Posterior cingulate gyrus (tissue), 11 donors: ENCODE measurements at regions not wholly inside any gene's neighbourhood (a gene's known extent, or its start where the extent isn't known, plus 50 kb on each side); places are given as distances from the start of the nearest gene placed in this dataset.
"Not testable (repeated sequence)": the region's sequence is repeated elsewhere in the genome, so short reads cannot be mapped to it uniquely, and the experiment has no call there.

Experiments used
- DNase-seq, 10 donors: peaks; one replicate each; pipeline versions ENCODE4 v3.0.0 to v3.0.0-alpha.2; 2020 to 2021; ENCODE audit warnings: mixed read lengths in 3 of 10
- intact Hi-C: fragments of 100-400 bp; cut with DNase I; formaldehyde crosslinking; loops from one replicate; pipeline ENCODE4 v1.15.1; 2023

DNA sequence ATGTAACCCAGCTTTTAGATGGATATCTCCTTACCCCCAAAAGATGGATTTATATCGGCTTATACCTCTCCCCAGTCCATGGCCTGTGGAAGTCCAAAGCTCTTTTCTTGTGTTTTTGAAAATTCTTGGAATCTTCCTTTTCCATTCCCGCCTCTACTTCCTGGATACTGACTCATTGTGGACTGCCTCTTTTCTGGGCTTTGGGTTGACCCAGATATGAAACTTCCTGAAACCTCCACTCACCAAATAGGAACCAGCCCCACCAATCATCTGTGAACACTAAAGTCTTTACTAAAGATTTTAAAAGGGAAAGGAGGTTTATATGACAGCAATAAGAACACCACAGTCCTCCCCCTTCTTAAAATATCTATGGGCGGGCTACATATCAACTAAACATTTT lies 163.4 kb upstream of the SYN3 start:
- intact Hi-C loops = no loop called here
- DNase-seq = no peak

DNA sequence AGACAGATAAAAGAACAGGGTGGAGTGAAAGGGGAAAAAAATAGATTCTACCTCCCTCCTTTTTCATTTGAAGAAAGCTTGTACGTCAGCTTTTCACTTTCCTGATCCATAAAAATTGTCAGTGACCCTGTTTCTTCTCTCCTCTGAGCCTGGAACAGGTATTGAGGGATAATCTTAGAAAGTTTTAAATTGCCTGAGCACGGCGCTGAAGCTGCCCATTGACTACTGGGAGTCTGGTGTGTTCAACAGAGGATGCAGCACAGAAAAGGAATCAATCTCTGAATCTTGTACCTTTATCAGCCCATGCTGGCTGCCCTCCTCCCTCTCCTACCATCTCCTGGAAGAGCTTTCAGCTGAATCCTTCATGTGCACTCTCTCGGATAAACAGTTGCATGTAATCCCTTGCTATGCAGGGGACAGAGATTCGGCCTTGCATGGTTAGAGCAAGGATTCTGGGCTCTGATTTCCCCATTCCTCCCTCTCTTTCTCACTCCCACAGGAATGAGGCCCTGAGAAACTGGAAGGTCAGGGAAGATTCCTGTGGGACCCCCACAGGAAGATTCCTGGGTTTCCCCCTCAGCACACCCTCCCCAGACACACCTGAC lies 162.4 kb upstream of the SYN3 start:
- no peak for DNase-seq

DNA sequence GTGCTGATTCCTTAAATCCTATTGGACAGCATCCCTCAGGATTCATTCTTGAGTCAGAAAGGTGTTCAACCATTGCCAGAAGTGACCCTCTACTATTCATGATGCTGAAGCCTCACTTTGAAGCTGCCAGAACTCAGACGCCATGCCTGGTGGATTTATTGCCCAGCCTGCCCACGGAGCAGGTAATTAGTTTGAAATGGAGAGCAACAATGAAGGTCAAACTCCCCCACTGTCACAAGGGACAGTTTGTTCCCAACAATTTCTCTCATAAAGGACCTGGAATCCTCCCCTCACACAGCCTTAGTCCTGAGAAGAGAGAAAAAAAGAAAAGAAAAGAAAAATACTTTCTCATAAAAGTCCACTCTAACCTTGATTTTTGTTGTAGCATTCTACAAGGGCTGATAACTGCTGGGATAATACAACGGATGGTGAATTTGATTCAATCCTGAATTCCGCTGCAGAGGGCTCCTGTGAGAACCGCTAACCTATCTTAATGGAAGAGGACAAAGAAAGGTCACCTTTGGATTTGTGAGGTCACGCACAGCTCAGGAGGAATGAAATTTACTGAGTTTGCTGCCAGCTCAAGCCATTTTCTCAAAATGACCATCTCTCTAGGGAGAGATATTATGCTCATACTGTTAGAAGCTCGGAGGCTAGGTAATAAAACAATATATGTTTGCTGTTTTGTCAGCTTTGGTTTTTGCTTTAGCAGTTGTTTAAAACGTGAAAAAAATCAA lies 161.6 kb upstream of the SYN3 start:
- intact Hi-C loops = no loop called here
- no peak for DNase-seq

More for the DNA sequence above, 162.4 kb upstream of the SYN3 start:
- intact Hi-C loops = no loop called here

DNA sequence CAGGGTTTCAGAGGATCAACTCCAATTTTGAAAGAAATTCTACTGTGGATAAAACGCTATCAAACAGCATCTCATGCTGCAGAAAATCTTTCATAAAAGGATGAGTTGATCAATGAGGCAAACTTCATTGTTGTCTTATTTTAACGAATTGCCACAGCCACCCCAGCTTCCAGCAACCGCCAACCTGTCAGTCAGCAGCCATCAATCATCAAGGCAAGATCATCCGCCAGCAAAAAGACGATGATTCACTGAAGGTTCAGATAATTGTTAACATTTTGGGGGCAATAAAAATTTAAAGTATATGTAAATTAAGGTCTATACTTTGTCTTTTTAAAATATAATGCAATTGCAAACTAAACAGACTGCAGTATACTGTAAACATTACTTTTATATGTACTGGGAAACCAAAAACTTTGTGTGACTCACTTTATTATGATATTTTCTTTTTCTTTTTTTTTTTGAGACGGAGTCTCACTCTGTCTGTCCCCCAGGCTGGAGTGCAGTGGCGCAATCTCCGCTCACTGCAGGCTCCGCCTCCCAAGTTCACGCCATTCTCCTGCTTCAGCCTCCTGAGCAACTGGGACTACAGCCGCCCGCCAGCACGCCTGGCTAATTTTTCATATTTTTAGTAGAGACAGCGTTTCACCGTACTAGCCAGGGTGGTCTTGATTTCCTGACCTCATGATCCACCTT lies 155.3 kb upstream of the SYN3 start:
- intact Hi-C loops = no loop called here
- no peak for DNase-seq

DNA sequence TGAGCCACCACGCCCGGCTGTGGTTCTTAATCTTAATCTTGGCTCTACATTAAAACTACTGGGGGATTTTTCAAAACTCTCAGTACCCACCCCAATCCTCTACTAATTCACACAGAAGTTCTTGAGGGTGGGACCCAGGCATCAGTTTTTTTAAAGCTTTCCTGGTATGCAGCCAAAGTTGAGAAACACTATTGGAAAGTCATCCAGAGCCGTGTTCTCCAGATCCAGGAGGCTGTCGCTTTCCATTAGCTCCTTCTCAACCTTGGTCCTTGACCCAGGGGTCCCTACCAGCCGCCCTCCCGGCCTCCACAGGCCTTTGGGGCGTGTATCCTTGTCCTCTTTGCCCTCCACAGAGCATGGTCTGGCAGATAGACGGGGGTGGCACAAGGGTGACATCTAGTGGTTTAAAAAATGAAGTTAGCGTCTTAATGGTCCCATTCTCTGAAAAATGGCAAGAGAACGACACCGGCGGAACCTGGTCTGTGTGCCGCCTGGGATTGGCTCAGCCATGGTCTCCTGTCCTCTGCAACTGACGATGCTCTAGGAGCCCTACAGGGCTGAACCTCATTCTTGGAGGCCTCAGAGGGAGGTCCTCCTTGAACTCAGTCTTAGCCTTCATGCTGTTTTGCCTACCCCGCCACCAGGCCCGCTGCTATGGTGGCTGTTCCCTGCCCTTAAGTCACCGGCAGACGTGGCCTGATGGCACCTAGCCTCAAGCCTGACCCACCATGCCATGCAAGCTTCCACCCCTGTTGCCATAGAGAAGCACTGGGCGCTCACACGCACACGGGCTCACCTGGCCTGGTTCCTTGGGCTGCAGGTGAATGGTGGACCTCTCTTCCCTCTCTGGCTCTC lies 152.0 kb upstream of the SYN3 start:
- DNase-seq = peak in 3 of 10 donors; percentile 11 to 25 (median 14)
- intact Hi-C loops = no loop called here

DNA sequence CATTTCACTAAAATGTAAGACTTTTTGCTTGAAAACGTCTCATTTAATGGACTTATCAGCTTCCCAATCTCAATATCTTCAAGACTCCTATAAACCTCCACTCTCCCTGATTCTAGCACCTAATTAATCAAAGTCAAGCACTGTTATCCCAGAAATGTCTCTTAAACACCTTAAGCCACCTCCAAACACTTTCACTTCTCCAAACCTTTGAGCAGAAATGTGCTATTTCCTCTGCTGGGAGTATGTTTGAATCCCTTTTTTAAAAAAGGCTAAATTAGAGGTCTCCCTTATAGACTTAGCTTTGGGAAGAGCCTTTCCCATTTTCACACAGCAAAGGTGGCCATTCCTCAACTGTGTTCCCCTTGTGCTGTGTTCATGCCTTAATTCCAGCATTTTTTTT lies 146.2 kb upstream of the SYN3 start:
- DNase-seq = no peak
- intact Hi-C loops = loop anchor here (5.0 kb wide), 1 partner anchor 187 kb away; no protein-coding TSS in a partner anchor

DNA sequence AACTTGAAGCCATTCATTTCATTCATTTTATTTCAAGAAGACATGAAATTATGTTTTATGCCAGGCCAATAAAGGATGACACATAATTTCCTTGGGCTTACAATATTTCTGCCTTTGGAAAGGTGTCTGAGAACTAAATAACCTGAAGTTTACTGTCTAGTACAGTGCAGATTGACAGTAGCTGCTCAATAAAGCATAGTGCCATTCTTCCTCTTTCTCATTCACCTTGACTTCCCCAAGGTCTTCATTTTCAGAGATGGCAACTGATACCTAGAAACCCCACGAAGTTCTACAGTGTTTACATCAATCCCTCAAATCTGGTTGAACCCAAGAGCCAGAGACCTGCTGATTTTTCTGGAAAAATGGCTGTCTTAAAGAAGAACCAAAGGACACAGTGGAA lies 144.3 kb upstream of the SYN3 start:
- no peak for DNase-seq
- intact Hi-C loops = loop anchor here (5.0 kb wide), 1 partner anchor 185 kb away; no protein-coding TSS in a partner anchor

DNA sequence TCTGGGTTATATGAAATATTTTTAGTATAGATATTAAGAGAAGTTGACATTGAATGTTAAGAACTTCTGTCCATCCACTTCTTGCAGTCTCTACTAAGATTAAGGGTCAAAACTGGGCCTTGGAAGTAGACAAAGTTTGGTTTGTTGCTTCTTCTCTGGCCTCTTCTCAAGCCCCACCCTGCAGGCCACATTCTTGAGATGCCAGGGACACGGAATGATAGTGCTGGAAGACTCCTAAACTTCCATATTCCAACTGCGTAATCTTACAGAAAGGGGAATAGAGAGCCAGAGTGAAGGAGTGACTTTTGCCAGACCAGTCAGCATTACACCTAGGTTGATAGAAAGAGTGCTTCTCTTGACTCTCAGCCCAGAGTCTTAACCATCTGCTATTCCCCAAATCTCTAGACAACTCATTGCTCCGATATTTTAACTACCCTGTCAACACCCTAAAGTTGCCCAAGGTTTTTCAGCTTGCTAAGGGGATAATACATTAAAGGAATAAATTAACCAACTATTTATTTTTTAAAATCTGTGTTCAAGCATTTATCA lies 136.4 kb upstream of the SYN3 start:
- intact Hi-C loops = no loop called here
- no peak for DNase-seq

DNA sequence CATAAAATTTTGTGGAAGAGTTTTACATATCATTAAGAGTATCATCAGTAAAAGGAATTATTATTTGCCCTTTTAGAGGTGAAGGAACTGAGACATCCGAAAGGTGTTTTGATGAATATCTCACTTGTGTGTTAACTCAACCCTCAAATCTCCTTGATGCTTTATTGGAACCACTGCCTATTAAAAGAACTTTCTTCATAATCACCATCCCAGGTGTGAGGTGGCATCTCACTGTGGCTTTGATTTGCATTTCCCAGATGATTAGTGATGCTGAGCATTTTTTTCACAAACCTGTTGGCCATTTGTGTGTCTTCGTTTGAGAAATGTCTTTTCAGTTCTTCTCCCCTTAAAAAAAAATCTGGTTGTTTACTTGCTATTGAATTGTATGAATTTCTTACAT lies 134.0 kb upstream of the SYN3 start:
- DNase-seq = no peak
- intact Hi-C loops = no loop called here

DNA sequence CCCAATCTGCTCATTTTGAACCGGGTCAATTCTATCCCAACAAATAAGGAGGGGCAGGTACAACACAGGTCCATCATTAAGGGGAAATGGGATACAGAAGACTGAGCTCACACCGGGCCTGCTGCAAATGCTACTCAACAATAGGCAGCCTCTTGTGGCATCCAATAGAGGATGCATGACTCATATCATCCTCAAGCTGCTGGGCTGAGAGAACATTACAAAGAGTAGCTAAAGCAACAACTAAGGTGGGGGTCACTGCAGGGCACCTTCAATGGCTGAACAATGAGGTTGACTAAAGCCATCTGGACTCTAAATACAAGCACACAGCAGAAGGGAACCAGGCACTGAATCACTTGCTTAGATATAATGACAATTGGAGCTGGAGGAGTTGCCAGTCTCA lies 130.1 kb upstream of the SYN3 start:
- no peak for DNase-seq
- intact Hi-C loops = loop anchor here (10.0 kb wide), 1 partner anchor 104 kb away; no protein-coding TSS in a partner anchor

DNA sequence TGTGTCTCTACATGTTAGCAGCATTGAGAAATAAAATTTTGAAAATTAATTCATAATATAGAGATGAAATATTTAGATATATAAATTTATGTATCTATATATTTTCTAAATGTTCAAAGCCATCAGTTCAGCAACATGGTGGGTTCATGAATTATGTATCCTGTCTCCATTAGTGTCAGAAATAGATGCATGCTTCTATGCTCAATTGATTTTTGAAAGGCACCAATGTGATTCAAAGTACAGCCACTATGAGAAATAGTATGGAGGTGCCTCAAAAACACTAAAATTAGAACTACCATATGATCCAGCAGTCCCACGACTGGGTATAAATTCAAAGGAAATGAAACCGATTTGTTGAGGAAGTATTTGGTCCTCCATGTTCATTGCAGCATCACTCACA lies 128.6 kb upstream of the SYN3 start:
- intact Hi-C loops = loop anchor here (10.0 kb wide), 1 partner anchor 102 kb away; no protein-coding TSS in a partner anchor
- DNase-seq = no peak

DNA sequence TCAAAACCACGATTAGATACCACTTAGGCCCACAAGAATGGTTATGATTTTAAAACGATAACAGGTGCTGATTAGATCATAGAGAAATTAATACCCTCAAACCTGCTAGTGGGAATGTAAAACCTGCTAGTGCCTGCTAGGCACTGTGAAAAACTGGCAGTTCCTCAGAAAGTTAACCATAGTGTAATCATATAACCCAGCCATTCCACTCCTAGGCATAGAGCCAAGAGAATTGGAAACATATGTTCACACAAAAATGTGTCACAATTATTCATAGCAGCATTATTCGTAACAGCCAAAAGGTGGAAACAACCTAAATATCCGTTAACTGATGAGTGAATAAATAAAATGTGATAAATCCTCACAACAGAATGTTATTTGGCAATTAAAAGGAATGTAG lies 122.2 kb upstream of the SYN3 start:
- intact Hi-C loops = loop anchor here (10.0 kb wide), 1 partner anchor 96 kb away; no protein-coding TSS in a partner anchor
- no peak for DNase-seq

DNA sequence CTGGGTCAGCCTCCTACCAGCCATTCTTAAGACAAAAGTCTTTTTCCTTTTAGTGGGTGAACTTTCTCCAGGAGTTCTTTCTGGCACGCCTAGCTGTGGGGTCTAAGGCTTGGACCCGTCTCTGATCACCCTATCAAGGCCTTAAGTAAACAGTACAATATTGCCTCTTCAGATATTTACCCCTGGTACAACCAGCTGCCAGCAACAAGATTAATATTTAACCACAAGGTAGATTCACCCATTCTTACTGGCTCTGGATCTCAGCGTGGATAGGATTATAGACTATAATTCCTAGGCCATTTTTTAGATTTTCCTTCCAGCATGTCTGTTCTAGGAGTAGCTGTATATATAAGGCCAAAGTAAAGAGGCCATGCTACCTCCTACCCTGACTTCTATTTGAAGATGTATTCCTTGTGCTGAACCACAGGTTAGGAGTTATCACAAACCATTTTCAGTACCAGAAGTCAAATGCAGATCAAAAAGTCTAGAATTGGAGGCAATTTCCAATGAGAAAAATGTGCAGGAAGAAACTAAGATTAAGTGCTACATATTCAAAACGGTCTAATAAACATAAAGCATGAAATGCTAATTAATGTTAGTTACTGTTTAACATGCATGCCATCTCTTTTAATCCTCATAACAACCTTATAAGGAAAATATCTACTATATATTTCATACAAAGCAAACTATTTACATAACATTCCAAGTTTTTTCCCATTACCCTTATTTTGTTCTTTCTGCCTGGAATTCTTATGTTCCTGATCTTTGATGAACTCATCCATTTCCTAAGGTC lies 110.0 kb upstream of the SYN3 start:
- intact Hi-C loops = no loop called here
- no peak for DNase-seq

DNA sequence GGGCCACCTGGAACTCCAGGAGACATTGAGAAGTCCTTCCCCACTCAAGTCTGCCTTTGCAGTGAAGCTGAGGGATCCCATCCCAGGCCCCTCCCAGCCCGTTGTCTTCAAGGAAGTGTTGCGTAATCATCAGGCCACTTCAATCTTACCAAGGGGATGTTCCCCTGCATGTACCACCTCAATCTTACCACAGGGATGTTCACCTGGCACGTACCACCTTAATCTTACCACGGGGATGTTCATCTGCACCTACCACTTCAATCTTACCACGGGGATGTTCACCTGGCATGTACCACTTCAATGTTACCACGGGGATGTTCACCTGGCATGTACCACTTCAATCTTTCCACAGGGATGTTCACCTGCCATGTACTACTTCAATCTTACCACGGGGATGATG lies 108.0 kb upstream of the SYN3 start:
- intact Hi-C loops = no loop called here
- DNase-seq = no peak

DNA sequence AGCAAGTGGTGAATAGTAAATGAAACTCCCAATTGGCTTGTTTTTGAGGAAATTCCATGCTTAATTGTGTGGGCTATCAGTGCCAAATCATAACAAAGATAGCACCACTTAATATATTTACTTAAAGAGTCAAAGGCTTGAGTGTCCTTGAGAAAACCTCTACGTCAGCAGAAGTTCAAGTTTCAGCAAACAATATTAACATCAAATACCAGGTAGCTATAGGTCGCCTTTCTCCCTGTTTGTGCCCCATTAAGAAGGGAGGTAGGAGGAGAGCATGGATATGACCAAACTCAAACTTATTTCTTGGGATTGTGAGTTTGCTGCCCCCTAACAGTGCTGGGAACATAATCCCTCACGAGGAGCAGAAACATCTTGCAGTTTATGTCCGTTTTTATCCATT lies 105.6 kb upstream of the SYN3 start:
- no peak for DNase-seq
- intact Hi-C loops = no loop called here

DNA sequence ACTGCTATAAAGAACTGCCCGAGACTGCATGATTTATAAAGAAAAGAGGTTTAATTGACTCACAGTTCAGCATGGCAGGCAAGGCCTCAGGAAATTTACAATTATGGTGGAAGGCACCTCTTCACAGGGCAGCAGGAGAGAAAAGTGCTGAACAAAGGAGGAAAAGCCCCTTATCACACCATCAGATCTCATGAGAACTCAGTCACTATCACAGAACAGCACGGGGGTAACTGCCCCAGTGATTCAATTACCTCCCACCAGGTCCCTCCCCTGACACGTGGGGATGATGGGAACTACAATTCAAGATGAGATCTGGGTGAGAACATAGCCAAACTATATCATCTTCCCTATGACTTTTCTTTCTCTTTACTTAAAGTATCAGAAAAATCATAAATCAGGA lies 104.0 kb upstream of the SYN3 start:
- intact Hi-C loops = no loop called here
- no peak for DNase-seq

DNA sequence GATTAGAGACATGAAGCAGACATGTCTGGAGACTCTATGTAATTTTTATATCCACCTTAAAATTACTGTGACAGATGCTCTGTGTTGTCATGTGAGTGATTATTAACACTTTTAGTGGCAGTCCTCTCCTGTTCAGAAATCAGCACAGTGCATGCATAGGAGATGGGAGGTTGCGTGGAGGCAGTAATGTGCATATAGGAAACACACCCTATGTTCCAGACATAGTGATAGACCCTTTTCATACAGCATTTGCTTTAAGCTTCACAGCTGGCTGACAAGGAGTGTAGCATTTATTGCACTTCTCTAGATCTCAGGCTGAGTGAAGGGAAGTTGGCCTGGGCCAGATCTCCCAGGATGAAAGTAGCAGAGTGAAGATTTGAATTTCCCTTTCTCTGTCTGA lies 102.3 kb upstream of the SYN3 start:
- no peak for DNase-seq
- intact Hi-C loops = no loop called here

DNA sequence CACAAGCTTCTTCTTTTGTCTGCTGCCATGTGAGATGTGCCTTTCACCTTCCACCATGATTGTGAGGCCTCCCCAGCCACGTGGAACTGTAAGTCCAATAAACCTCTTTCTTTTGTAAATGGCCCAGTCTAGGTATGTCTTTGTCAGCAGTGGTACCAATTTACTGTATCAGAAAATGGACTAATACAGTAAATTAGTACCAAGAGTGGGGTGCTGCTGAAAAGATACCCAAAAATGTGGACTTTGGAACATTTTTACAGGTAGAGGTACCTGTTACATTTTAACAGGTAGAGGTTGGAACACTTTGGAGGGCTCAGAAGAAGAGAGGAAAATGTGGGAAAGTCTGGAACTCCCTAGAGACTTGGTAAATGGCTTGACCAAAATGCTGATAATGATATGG lies 96.8 kb upstream of the SYN3 start:
- DNase-seq, intact Hi-C loops: not testable (repeated sequence)

DNA sequence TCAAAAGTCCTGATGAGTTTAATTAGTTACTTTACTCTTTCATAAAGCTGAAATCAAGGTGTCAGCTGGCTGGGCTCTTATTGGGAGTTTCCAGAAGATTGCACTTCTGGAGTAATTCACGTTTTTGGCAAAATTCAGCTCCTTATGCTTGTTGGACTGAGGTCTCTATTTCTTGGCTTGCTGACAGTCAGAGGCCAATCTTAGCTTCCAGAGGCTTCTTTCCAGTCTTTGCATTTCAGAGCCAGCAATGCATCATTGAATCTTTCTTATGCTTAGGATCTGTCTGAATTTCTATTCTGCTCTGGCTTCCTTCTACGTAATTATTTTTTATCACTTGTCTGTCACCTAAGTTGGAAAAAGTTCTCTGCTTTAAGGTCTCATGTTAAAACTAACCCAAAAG lies 91.4 kb upstream of the SYN3 start:
- intact Hi-C loops = no loop called here
- no peak for DNase-seq

DNA sequence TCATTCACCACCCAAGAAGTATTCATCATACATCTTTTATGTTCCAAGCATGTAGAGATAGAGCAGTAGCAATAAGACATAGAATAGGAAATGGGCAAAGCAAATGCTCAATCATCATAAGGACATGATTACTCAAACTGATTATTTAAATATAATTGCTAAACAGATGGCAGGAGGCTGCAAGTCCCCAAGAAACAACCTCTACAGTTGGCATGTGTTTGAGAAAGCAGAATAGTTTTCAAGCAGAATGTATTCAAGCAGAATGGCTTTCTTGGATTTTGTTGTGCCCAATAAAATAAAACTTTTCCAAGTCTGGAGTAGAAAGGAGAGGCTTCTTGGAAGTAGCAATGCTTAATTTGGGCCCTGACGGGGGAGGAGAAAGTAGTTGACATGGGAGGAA lies 86.5 kb upstream of the SYN3 start:
- no peak for DNase-seq
- intact Hi-C loops = no loop called here
